ENCODE measurements at regions not wholly inside any gene's neighbourhood (a gene's known extent, or its start where the extent isn't known, plus 50 kb on each side); places are given as distances from the start of the nearest gene placed in this dataset.
"Not testable (repeated sequence)": the region's sequence is repeated elsewhere in the genome, so short reads cannot be mapped to it uniquely, and the experiment has no call there.

DNA sequence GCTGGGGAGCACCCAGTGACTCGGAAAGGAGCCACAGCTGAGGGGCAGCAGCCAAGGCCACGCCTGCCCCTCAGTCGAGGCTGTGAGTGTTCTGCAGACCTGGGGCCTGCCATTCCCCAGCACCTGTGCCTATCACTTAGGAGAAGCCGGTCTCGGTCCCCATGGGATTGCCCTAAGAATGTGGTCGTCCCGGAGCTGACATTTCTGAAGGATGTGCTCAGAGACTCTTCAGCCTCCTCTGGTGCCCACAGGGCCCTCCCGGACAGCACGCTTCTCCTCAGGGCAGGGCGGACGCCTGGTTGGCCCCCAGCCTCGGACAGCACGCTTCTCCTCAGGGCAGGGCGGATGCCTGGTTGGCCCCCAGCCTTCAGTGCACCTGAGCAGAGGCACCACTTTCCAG, 223.9 kb downstream of the ERMARD start (continued):
- TF ChIP-seq NANOG (IDR thresholded peaks at IDR 0.05; ENCODE audit: borderline replicate concordance) (no peak), ZNF114 (CRISPR knock-in tag; IDR thresholded peaks at IDR 0.05) (no peak), EZH2 (IDR thresholded peaks at IDR 0.05; ENCODE audit: low read depth, unreplicated experiment) (no peak), CTCF (conservative IDR thresholded peaks at IDR 0.05; ENCODE audit: low read depth in 2 of 2) (no peak)
- TF ChIP-seq, protein P1, sequence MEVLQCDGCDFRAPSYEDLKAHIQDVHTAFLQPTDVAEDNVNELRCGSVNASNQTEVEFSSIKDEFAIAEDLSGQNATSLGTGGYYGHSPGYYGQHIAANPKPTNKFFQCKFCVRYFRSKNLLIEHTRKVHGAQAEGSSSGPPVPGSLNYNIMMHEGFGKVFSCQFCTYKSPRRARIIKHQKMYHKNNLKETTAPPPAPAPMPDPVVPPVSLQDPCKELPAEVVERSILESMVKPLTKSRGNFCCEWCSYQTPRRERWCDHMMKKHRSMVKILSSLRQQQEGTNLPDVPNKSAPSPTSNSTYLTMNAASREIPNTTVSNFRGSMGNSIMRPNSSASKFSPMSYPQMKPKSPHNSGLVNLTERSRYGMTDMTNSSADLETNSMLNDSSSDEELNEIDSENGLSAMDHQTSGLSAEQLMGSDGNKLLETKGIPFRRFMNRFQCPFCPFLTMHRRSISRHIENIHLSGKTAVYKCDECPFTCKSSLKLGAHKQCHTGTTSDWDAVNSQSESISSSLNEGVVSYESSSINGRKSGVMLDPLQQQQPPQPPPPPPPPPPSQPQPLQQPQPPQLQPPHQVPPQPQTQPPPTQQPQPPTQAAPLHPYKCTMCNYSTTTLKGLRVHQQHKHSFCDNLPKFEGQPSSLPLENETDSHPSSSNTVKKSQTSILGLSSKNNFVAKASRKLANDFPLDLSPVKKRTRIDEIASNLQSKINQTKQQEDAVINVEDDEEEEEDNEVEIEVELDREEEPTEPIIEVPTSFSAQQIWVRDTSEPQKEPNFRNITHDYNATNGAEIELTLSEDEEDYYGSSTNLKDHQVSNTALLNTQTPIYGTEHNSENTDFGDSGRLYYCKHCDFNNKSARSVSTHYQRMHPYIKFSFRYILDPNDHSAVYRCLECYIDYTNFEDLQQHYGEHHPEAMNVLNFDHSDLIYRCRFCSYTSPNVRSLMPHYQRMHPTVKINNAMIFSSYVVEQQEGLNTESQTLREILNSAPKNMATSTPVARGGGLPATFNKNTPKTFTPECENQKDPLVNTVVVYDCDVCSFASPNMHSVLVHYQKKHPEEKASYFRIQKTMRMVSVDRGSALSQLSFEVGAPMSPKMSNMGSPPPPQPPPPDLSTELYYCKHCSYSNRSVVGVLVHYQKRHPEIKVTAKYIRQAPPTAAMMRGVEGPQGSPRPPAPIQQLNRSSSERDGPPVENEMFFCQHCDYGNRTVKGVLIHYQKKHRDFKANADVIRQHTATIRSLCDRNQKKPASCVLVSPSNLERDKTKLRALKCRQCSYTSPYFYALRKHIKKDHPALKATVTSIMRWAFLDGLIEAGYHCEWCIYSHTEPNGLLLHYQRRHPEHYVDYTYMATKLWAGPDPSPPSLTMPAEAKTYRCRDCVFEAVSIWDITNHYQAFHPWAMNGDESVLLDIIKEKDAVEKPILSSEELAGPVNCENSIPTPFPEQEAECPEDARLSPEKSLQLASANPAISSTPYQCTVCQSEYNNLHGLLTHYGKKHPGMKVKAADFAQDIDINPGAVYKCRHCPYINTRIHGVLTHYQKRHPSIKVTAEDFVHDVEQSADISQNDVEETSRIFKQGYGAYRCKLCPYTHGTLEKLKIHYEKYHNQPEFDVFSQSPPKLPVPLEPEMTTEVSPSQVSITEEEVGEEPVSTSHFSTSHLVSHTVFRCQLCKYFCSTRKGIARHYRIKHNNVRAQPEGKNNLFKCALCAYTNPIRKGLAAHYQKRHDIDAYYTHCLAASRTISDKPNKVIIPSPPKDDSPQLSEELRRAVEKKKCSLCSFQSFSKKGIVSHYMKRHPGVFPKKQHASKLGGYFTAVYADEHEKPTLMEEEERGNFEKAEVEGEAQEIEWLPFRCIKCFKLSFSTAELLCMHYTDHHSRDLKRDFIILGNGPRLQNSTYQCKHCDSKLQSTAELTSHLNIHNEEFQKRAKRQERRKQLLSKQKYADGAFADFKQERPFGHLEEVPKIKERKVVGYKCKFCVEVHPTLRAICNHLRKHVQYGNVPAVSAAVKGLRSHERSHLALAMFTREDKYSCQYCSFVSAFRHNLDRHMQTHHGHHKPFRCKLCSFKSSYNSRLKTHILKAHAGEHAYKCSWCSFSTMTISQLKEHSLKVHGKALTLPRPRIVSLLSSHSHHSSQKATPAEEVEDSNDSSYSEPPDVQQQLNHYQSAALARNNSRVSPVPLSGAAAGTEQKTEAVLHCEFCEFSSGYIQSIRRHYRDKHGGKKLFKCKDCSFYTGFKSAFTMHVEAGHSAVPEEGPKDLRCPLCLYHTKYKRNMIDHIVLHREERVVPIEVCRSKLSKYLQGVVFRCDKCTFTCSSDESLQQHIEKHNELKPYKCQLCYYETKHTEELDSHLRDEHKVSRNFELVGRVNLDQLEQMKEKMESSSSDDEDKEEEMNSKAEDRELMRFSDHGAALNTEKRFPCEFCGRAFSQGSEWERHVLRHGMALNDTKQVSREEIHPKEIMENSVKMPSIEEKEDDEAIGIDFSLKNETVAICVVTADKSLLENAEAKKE (CRISPR knock-in tag; IDR thresholded peaks at IDR 0.05) = no peak

DNA sequence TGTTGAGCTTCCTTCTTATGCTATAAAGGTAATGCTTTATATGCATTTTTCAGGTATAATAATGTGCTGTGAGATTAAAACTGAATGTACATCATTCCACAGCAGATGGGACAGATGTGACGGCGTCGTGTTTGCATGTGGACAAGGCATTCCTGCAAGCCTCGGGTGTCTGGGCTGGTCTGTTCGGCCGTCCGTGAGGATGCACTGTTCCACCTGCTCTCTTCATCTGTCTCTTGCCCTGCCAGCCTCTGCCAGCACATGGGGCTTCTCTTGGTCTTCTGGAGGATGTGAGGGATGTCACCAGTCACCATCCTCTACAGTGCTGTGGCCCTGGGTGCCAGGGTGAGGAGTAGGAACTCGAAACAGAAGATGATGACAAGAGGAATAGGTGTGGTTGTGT, 223.2 kb downstream of the ERMARD start:
- no peaks in the 10 kb centered on the region for H3F3A ChIP-seq (replicated peaks; ENCODE audit: low read depth)
- no peaks in the 10 kb centered on the region for H3K9me2 ChIP-seq (ENCODE audit: insufficient read depth)
- no peak for ATAC-seq
- H3K36me3 Mint-ChIP-seq (ENCODE audit: low read depth) = no peaks in the 10 kb centered on the region
- no peak overlapping the region for H3K4me2 ChIP-seq
- H3K9me3 Mint-ChIP-seq = no peaks in the 10 kb centered on the region
- no peaks in the 10 kb centered on the region for H3K27me3 ChIP-seq (ENCODE audit: insufficient read depth)
- H3K27ac Mint-ChIP-seq = no peak overlapping the region
- H3K36me3 ChIP-seq (ENCODE audit: insufficient read depth) = no peaks in the 10 kb centered on the region
- H3K4me3 ChIP-seq = no peak overlapping the region
- no peak for DNase-seq (ENCODE audit: low spot score)
- H3K79me2 ChIP-seq (replicated peaks; ENCODE audit: insufficient read depth) = no peaks in the 10 kb centered on the region
- H4K20me1 ChIP-seq (replicated peaks; ENCODE audit: insufficient read depth) = no peaks in the 10 kb centered on the region
- no peak overlapping the region for H2AFZ ChIP-seq
- 0 out of 3 replicates have a peak, but pooled peaks cover 2% of the 10 kb centered on the region for H3K4me1 Mint-ChIP-seq
- H3K4me1 ChIP-seq (ENCODE audit: insufficient read depth) = no peaks in the 10 kb centered on the region
- no peak overlapping the region for H3K4me3 Mint-ChIP-seq
- no peak for TF ChIP-seq POLR2AphosphoS5 (IDR thresholded peaks at IDR 0.05; ENCODE audit: low read depth)
- TF ChIP-seq NANOG (IDR thresholded peaks at IDR 0.05; ENCODE audit: borderline replicate concordance) = no peak
- TF ChIP-seq, protein P2, sequence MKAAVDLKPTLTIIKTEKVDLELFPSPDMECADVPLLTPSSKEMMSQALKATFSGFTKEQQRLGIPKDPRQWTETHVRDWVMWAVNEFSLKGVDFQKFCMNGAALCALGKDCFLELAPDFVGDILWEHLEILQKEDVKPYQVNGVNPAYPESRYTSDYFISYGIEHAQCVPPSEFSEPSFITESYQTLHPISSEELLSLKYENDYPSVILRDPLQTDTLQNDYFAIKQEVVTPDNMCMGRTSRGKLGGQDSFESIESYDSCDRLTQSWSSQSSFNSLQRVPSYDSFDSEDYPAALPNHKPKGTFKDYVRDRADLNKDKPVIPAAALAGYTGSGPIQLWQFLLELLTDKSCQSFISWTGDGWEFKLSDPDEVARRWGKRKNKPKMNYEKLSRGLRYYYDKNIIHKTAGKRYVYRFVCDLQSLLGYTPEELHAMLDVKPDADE (IDR thresholded peaks at IDR 0.05) = no peak
- TF ChIP-seq ZNF114 (CRISPR knock-in tag; IDR thresholded peaks at IDR 0.05) = no peak
- no peak for TF ChIP-seq STAT1 (IDR thresholded peaks at IDR 0.05; ENCODE audit: unreplicated experiment)
- TF ChIP-seq EZH2 (IDR thresholded peaks at IDR 0.05; ENCODE audit: low read depth, unreplicated experiment) = no peak
- no peak for TF ChIP-seq EZH2phosphoT487 (IDR thresholded peaks at IDR 0.05; ENCODE audit: unreplicated experiment)
- no peak overlapping the region for H3K27ac ChIP-seq (ENCODE audit: low read depth)
- peaks cover 3% of the 10 kb centered on the region for H3K27me3 Mint-ChIP-seq (ENCODE audit: insufficient read depth, low read depth, poor library complexity)

DNA sequence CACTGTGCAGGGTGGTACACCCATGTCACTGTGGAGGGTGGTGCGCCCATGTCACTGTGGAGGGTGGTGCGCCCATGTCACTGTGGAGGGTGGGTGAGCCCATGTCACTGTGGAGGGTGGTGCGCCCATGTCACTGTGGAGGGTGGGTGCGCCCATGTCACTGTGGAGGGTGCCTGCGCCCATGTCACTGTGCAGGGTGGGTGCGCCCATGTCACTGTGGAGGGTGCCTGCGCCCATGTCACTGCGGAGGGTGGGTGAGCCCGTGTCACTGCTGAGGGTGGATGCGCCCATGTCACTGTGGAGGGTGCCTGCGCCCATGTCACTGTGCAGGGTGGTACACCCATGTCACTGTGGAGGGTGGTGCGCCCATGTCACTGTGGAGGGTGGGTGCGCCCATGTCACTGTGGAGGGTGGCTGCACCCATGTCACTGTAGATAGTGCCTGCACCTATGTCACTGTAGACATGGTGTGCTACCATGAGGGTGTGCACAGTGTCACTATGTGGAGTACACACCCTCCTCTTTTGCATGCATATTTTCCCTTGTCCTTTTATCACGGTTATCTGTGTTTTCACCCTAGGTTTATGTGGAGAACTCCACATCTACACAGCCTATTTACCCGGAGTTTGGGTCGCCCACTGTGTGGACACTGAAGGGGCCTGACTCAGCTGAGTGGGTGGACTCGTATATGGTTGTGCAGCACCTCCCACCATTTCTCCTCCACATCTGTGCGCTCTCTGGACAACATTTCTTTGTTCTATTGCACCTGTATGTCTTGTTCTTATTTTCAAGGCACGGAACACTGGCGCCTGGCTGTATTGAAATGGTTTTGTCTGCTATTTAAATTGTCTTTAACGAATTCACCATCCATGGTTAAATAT, 222.4 kb downstream of the ERMARD start:
- not testable (repeated sequence) for H3K27me3 Mint-ChIP-seq (ENCODE audit: insufficient read depth, low read depth, poor library complexity); H3K9me2 ChIP-seq (ENCODE audit: insufficient read depth); H3K4me3 Mint-ChIP-seq; H3K27ac Mint-ChIP-seq; H3K4me2 ChIP-seq; DNase-seq (ENCODE audit: low spot score); H3K36me3 ChIP-seq (ENCODE audit: insufficient read depth); H3F3A ChIP-seq (replicated peaks; ENCODE audit: low read depth); H3K4me3 ChIP-seq; ATAC-seq; H4K20me1 ChIP-seq (replicated peaks; ENCODE audit: insufficient read depth); H3K36me3 Mint-ChIP-seq (ENCODE audit: low read depth); H3K9me3 Mint-ChIP-seq; H2AFZ ChIP-seq; H3K4me1 ChIP-seq (ENCODE audit: insufficient read depth); H3K4me1 Mint-ChIP-seq; H3K27ac ChIP-seq (ENCODE audit: low read depth); H3K27me3 ChIP-seq (ENCODE audit: insufficient read depth); H3K79me2 ChIP-seq (replicated peaks; ENCODE audit: insufficient read depth)

Data from GM23338 (cell line).